ENCODE measurements at regions not wholly inside any gene's neighbourhood (a gene's known extent, or its start where the extent isn't known, plus 50 kb on each side); places are given as distances from the start of the nearest gene placed in this dataset.

- FAIRE-seq (no peak), DNase-seq (ENCODE audit: insufficient read length, low spot score) (no peak)
- TF ChIP-seq CTCF (IDR thresholded peaks at IDR 0.05; ENCODE audit: insufficient read depth, missing control alignments), result no peak
These were observed 51.6 kb upstream of the BLTP1 start for GRCh38 chr4:122100508-122100907.

GRCh38 chr4:122099896-122100295 lies 52.2 kb upstream of the BLTP1 start:
- TF ChIP-seq CTCF (IDR thresholded peaks at IDR 0.05; ENCODE audit: insufficient read depth, missing control alignments), result no peak
- DNase-seq (ENCODE audit: insufficient read length, low spot score) (no peak), FAIRE-seq (no peak)

- FAIRE-seq (no peak), DNase-seq (ENCODE audit: insufficient read length, low spot score) (no peak)
- TF ChIP-seq CTCF (IDR thresholded peaks at IDR 0.05; ENCODE audit: insufficient read depth, missing control alignments), result no peak
These were observed 60.2 kb upstream of the BLTP1 start for GRCh38 chr4:122091836-122092405.

GRCh38 chr4:122091397-122091796 lies 60.7 kb upstream of the BLTP1 start:
- FAIRE-seq (no peak), DNase-seq (ENCODE audit: insufficient read length, low spot score) (no peak)
- no peak for TF ChIP-seq CTCF (IDR thresholded peaks at IDR 0.05; ENCODE audit: insufficient read depth, missing control alignments)

- DNase-seq (ENCODE audit: insufficient read length, low spot score), result no peak
- TF ChIP-seq CTCF (IDR thresholded peaks at IDR 0.05; ENCODE audit: insufficient read depth, missing control alignments), result no peak
- no peak for FAIRE-seq
These were observed 61.1 kb upstream of the BLTP1 start for GRCh38 chr4:122090989-122091388.

- TF ChIP-seq CTCF (IDR thresholded peaks at IDR 0.05; ENCODE audit: insufficient read depth, missing control alignments), result no peak
- FAIRE-seq, result no peak
- DNase-seq (ENCODE audit: insufficient read length, low spot score), result no peak
These were observed 65.6 kb upstream of the BLTP1 start for GRCh38 chr4:122086338-122087065.

- no peak for DNase-seq (ENCODE audit: insufficient read length, low spot score)
- FAIRE-seq, result no peak
- TF ChIP-seq CTCF (IDR thresholded peaks at IDR 0.05; ENCODE audit: insufficient read depth, missing control alignments), result no peak
These were observed 68.1 kb upstream of the BLTP1 start for GRCh38 chr4:122083989-122084388.
